ENCODE measurements at regions not wholly inside any gene's neighbourhood (a gene's known extent, or its start where the extent isn't known, plus 50 kb on each side); places are given as distances from the start of the nearest gene placed in this dataset.

DNA sequence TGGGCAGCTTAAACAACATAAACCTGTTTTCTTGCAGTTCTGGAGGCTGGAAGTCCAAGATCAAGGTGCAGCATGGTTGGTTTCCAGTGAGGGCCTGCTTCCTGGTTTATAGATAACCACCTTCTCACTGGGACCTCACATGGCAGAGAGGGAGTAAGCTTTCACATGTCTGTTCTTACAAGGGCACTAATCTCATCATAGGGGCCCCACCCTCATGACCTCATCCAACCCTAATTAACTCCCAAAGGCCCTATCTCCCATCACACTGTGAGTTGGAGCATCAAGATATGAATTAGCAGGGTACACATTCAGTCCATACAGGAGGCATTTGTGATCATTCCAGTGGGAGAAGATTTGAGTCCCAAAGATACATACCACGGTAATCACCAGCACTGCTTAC is 50.5 kb upstream of the GRIN2A start:
- no peak overlapping the region for H3K4me3 ChIP-seq (ENCODE audit: low read depth, low read length)
- no peak for DNase-seq (ENCODE audit: low read depth)
- no peak for TF ChIP-seq CTCF (IDR thresholded peaks at IDR 0.05; ENCODE audit: insufficient read depth, low read depth, low read length, missing control alignments)

DNA sequence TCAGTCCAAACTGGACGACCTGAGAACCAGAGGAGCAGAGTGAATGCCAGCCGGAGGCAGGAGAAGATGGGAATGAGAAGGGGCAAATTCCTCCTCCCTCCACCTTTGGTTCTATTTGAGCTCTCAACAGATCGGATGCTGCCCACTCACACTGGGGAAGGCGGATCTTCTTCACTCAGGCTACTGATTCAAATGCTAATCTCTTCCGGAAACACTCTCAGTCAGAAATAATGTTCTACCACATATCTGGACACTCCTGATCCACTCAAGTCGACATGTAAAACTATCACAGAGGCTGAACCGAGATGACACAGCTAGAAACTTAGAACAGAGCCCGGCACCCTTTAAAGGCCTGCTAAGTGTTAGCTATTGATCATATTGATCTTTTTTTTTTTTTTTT is 57.4 kb upstream of the GRIN2A start:
- no peak for TF ChIP-seq CTCF (IDR thresholded peaks at IDR 0.05; ENCODE audit: insufficient read depth, low read depth, low read length, missing control alignments)
- no peak overlapping the region for H3K4me3 ChIP-seq (ENCODE audit: low read depth, low read length)
- DNase-seq (ENCODE audit: low read depth): no peak

DNA sequence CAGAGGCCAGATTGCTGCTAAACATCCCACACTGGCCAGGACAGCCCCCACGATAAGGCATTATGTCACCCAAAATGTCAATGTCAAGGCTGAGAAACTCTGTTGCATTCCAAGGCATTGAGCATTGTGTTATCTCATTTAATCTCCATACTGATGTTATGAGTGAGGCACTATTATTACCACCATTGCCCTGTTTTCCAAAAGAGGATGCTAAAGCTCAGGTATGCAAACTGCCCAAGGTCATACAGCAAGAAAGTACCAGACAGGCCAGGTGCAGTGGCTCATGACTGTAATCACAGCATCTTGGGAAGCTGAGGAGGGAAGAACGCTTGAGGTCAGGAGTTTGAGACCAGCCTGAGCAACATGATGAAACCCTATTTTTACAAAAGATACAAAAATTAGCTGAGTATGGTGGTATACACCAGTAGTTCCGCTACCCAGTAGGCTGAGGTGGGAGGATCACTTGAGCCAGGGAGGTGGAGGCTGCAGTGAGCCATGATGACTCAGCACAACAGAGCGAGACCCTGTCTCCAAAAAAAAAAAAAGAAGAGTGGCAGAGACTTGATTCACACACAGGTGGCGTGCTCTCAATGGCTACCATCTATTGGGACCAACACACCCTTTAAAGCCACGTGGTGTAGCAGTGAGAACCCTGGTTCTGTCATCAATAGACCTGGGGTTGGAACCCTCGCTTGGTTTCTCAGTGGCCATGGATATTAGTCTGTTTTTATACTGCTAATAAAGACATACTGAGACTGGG is 58.8 kb upstream of the GRIN2A start:
- TF ChIP-seq CTCF (IDR thresholded peaks at IDR 0.05; ENCODE audit: insufficient read depth, low read depth, low read length, missing control alignments): no peak
- DNase-seq (ENCODE audit: low read depth): no peak
- H3K4me3 ChIP-seq (ENCODE audit: low read depth, low read length): no peak overlapping the region

DNA sequence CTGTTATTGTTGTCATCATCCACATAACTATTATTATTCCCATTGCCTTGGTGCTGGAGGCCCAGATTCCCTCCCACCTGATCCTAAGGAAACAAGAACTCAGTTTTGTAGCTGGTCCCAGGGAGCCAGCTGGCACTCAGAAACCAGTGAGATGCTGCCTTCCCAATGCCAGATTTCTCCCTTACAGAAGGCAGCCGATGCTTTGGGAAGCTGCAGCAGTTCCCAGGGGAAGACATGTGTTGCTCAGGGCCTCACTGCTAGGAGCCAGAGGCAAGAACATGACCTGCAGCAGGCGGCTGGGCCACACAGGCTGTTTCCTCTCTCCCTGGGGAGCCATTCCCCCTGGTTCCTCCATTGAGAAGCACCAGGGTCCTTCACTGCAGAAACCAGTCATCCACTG is 59.9 kb upstream of the GRIN2A start:
- no peak for DNase-seq (ENCODE audit: low read depth)
- H3K4me3 ChIP-seq (ENCODE audit: low read depth, low read length): no peak overlapping the region
- no peak for TF ChIP-seq CTCF (IDR thresholded peaks at IDR 0.05; ENCODE audit: insufficient read depth, low read depth, low read length, missing control alignments)

GRCh38 chr16:10242916-10243315 is 60.7 kb upstream of the GRIN2A start:
- TF ChIP-seq CTCF (IDR thresholded peaks at IDR 0.05; ENCODE audit: insufficient read depth, low read depth, low read length, missing control alignments): no peak
- peak; percentile 72 for DNase-seq (ENCODE audit: low read depth)

DNA sequence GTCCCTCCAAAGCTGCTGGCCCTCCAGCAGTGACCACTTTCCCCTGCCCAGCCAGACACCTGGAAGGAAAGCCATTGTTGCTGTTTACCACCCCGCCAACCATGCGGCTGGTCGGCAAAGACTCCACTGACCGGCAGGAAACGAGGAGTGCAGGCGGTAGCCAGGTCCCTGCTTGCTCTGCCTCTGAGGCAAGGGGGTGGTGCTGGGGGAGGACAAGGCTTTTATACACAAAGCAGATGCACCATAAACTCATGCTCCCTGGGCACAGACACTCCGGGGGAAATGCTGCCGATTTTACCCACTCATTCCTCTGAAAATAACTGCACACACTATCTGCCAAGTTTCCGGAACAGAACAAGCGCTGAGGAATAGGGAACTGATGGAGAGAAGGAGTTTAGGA is 62.8 kb upstream of the GRIN2A start:
- H3K4me3 ChIP-seq (ENCODE audit: low read depth, low read length): no peak overlapping the region
- DNase-seq (ENCODE audit: low read depth): no peak
- no peak for TF ChIP-seq CTCF (IDR thresholded peaks at IDR 0.05; ENCODE audit: insufficient read depth, low read depth, low read length, missing control alignments)

More at GRCh38 chr16:10242916-10243315, 60.7 kb upstream of the GRIN2A start:
- H3K4me3 ChIP-seq (ENCODE audit: low read depth, low read length): no peak overlapping the region
